RWPE2 (cell line): ENCODE measurements at regions not wholly inside any gene's neighbourhood (a gene's known extent, or its start where the extent isn't known, plus 50 kb on each side); places are given as distances from the start of the nearest gene placed in this dataset.

Experiments
- ATAC-seq: fragments of 200-7000 bp; cut with Tn5 transposase; 3 replicates; pipeline ENCODE4 v1.9.1; 2021; ENCODE audit warnings: low read depth
- DNase-seq: peaks from one replicate; pipeline ENCODE4 v3.0.0-alpha.2; 2020; ENCODE audit warnings: low spot score
- H3K27ac ChIP-seq: fragments of 450-650 bp; 2 replicates; pipeline ENCODE4 v1.5.1; 2017; ENCODE audit warnings: mild to moderate bottlenecking; ENCODE audit not compliant: poor library complexity, severe bottlenecking
- H3K27me3 ChIP-seq: fragments of 250-450 bp; sonication (Bioruptor Pico); 2 replicates; pipeline ENCODE4 v1.5.1; 2021; ENCODE audit warnings: mild to moderate bottlenecking, moderate library complexity; ENCODE audit not compliant: insufficient read depth, poor library complexity, severe bottlenecking
- H3K36me3 ChIP-seq: fragments of 250-450 bp; sonication (Bioruptor Pico); 2 replicates; pipeline ENCODE4 v1.5.1; 2020; ENCODE audit warnings: low read depth, mild to moderate bottlenecking, moderate library complexity
- H3K4me1 ChIP-seq: fragments of 250-450 bp; sonication (Bioruptor Pico); 2 replicates; pipeline ENCODE4 v1.5.1; 2021; ENCODE audit warnings: mild to moderate bottlenecking, moderate library complexity; ENCODE audit not compliant: insufficient read depth, poor library complexity, severe bottlenecking
- H3K4me3 ChIP-seq: fragments of 250-450 bp; sonication (Bioruptor Pico); 2 replicates; pipeline ENCODE4 v1.5.1; 2021; ENCODE audit warnings: mild to moderate bottlenecking, moderate library complexity; ENCODE audit not compliant: severe bottlenecking
- H3K9me3 ChIP-seq: fragments of 250-450 bp; sonication (Bioruptor Pico); 2 replicates; pipeline ENCODE4 v1.5.1; 2021; ENCODE audit warnings: mild to moderate bottlenecking, moderate library complexity; ENCODE audit not compliant: severe bottlenecking
- CTCF ChIP-seq: fragments of 450-650 bp; IDR thresholded peaks from one replicate; pipeline ENCODE4 v1.5.1; 2017; ENCODE audit warnings: mild to moderate bottlenecking, moderate library complexity; ENCODE audit not compliant: poor library complexity, severe bottlenecking

- Histone ChIP-seq H3K4me1 (no peaks in the 10 kb centered on the region), H3K4me3 (no peak overlapping the region), H3K9me3 (no peaks in the 10 kb centered on the region), H3K27ac (no peak overlapping the region), H3K36me3 (no peaks in the 10 kb centered on the region), H3K27me3 (peaks cover 3% of the 10 kb centered on the region)
- ATAC-seq (no peak), DNase-seq (no peak)
- TF ChIP-seq CTCF, result no peak
Measured at GRCh38 chr11:115985896-115986295, 481.7 kb upstream of the CADM1 start.

- no peak overlapping the region for H3K27ac ChIP-seq
- TF ChIP-seq CTCF, result no peak
- no peaks in the 10 kb centered on the region for H3K4me1 ChIP-seq
- ATAC-seq (no peak), DNase-seq (no peak)
- H3K27me3 ChIP-seq, result no peaks in the 10 kb centered on the region
- no peaks in the 10 kb centered on the region for H3K9me3 ChIP-seq
- no peaks in the 10 kb centered on the region for H3K36me3 ChIP-seq
- H3K4me3 ChIP-seq, result no peak overlapping the region
Measured at GRCh38 chr11:115984228-115984627, 480.0 kb upstream of the CADM1 start.

- DNase-seq, result no peak
- Histone ChIP-seq H3K27me3 (no peaks in the 10 kb centered on the region), H3K27ac (no peak overlapping the region), H3K36me3 (no peaks in the 10 kb centered on the region), H3K4me1 (no peaks in the 10 kb centered on the region), H3K9me3 (no peaks in the 10 kb centered on the region), H3K4me3 (no peak overlapping the region)
- no peak for ATAC-seq
- TF ChIP-seq CTCF, result no peak
Measured at GRCh38 chr11:115982666-115983065, 478.5 kb upstream of the CADM1 start.

- Histone ChIP-seq H3K36me3 (no peaks in the 10 kb centered on the region), H3K27me3 (no peaks in the 10 kb centered on the region), H3K4me1 (no peaks in the 10 kb centered on the region), H3K27ac (no peak overlapping the region), H3K9me3 (no peaks in the 10 kb centered on the region), H3K4me3 (no peak overlapping the region)
- no peak for DNase-seq
- TF ChIP-seq CTCF, result no peak
- ATAC-seq, result no peak
Measured at GRCh38 chr11:115981814-115982471, 477.7 kb upstream of the CADM1 start.

GRCh38 chr11:115981104-115981481 is 476.9 kb upstream of the CADM1 start:
- no peak for ATAC-seq
- no peak overlapping the region for H3K27ac ChIP-seq
- H3K4me1 ChIP-seq, result no peaks in the 10 kb centered on the region
- no peak for DNase-seq
- no peaks in the 10 kb centered on the region for H3K27me3 ChIP-seq
- no peak for TF ChIP-seq CTCF
- no peaks in the 10 kb centered on the region for H3K36me3 ChIP-seq
- no peaks in the 10 kb centered on the region for H3K9me3 ChIP-seq
- no peak overlapping the region for H3K4me3 ChIP-seq
